ENCODE measurements at regions not wholly inside any gene's neighbourhood (a gene's known extent, or its start where the extent isn't known, plus 50 kb on each side); places are given as distances from the start of the nearest gene placed in this dataset.

- TF ChIP-seq CTCF (IDR thresholded peaks at IDR 0.05; ENCODE audit: insufficient read depth, low read length, poor library complexity, severe bottlenecking): no peak
- TF ChIP-seq EZH2phosphoT487 (conservative IDR thresholded peaks at IDR 0.05; ENCODE audit: low read length): no peak
These were observed 168.0 kb upstream of the KLF7 start for GRCh38 chr2:207333599-207334300.

Measured in SU-DHL-6 (cell line).